Endodermal cell (in vitro differentiated cells): ENCODE measurements at regions not wholly inside any gene's neighbourhood (a gene's known extent, or its start where the extent isn't known, plus 50 kb on each side); places are given as distances from the start of the nearest gene placed in this dataset.

Experiments
- DNase-seq: peaks from one replicate; pipeline ENCODE4 v3.0.0-alpha.2; 2017
- H3K27ac ChIP-seq: 2 replicates; pipeline ENCODE4 v1.5.1; 2013; ENCODE audit warnings: mild to moderate bottlenecking, low read depth, low read length, moderate library complexity
- H3K27me3 ChIP-seq: 2 replicates; pipeline ENCODE4 v1.6.1; 2013; ENCODE audit warnings: mild to moderate bottlenecking, low read length, moderate library complexity; ENCODE audit not compliant: insufficient read depth, control insufficient read depth, poor library complexity, severe bottlenecking
- H3K36me3 ChIP-seq: 2 replicates; pipeline ENCODE4 v1.7.0; 2013; ENCODE audit warnings: mild to moderate bottlenecking, low read length, moderate library complexity; ENCODE audit not compliant: control insufficient read depth, insufficient read depth
- H3K4me1 ChIP-seq: one replicate; pipeline ENCODE4 v1.7.0; 2013; ENCODE audit warnings: low read length; ENCODE audit not compliant: control insufficient read depth, insufficient read depth
- H3K4me3 ChIP-seq: 2 replicates; pipeline ENCODE4 v1.5.1; 2013; ENCODE audit warnings: mild to moderate bottlenecking, low read length, moderate library complexity
- H3K9ac ChIP-seq: 2 replicates; pipeline ENCODE4 v1.6.1; 2013; ENCODE audit warnings: mild to moderate bottlenecking, low read length, moderate library complexity; ENCODE audit not compliant: poor library complexity, severe bottlenecking; ENCODE audit errors: extremely low read depth
- H3K9me3 ChIP-seq: 2 replicates; pipeline ENCODE4 v1.6.1; 2013; ENCODE audit warnings: mild to moderate bottlenecking, low read length, moderate library complexity; ENCODE audit not compliant: control insufficient read depth
- H3K27ac Mint-ChIP-seq: 2 replicates; pipeline ENCODE4 v1.8.0; 2020; ENCODE audit warnings: mixed read lengths
- H3K27me3 Mint-ChIP-seq: 2 replicates; pipeline ENCODE4 v1.8.0; 2021; ENCODE audit warnings: mild to moderate bottlenecking, mixed read lengths; ENCODE audit not compliant: insufficient read depth
- H3K36me3 Mint-ChIP-seq: 2 replicates; pipeline ENCODE4 v1.8.0; 2020; ENCODE audit warnings: low read depth, mixed read lengths
- H3K4me1 Mint-ChIP-seq: 2 replicates; pipeline ENCODE4 v1.8.0; 2020; ENCODE audit warnings: mixed read lengths
- H3K4me3 Mint-ChIP-seq: 2 replicates; pipeline ENCODE4 v1.8.0; 2020; ENCODE audit warnings: mild to moderate bottlenecking, moderate library complexity, mixed read lengths
- H3K9me3 Mint-ChIP-seq: 2 replicates; pipeline ENCODE4 v1.8.0; 2020; ENCODE audit warnings: mild to moderate bottlenecking, mixed read lengths
- CTCF ChIP-seq: fragments of 200-600 bp; sonication (generic); conservative IDR thresholded peaks from 2 replicates; pipeline ENCODE4 v1.5.0; 2021; ENCODE audit warnings: antibody characterized with exemption, mild to moderate bottlenecking
- WGBS, 2 experiments: methylation state at CpG; one replicate each; pipeline versions ENCODE4 v1.1.5 to v1.1.7; 2013; ENCODE audit warnings: missing lambda C conversion rate in 2 of 2, mixed read lengths in 1 of 2; ENCODE audit not compliant: insufficient coverage in 1 of 2, insufficient read length in 1 of 2; 5-methylcytosine and 5-hydroxymethylcytosine counted together

DNA sequence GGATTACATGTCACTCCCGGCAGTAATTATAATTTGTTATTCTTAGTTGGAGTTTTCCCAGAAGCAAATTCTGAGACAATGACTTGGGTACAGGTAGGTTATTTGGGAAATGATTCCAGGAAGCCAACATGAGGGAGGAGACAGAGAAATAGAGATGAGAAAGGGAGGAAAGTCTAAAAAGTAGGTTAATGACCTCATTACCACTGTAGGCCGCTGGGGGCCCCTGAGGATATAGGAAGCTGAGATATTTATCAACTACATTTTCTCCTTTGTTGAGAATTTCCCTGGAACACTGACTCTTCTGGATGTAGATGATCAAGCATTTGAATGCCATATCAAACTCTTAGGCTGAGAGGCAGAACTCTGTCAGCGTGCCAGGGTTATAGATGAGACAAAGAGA is 284.3 kb downstream of the ICOS start:
- no peak for DNase-seq
- Histone ChIP-seq H3K4me3 (no peak overlapping the region), H3K27ac (no peak overlapping the region), H3K9ac (no peak overlapping the region), H3K27me3 (no peaks in the 10 kb centered on the region), H3K9me3 (peaks cover 28% of the 10 kb centered on the region), H3K36me3 (no peaks in the 10 kb centered on the region), H3K4me1 (peaks cover 13% of the 10 kb centered on the region)
- Mint-ChIP-seq H3K27ac (no peak overlapping the region), H3K27me3 (peaks cover 1% of the 10 kb centered on the region), H3K9me3 (peaks cover 23% of the 10 kb centered on the region), H3K4me3 (no peak overlapping the region), H3K4me1 (peaks cover 25% of the 10 kb centered on the region), H3K36me3 (no peaks in the 10 kb centered on the region)
- no peak for TF ChIP-seq CTCF
- 93 to 100% methylated on average over 1 to 3 of the region's 3 CpGs for WGBS, 2 experiments

- no peak overlapping the region for H3K27ac ChIP-seq
- H3K27ac Mint-ChIP-seq, result no peak overlapping the region
- H3K4me1 ChIP-seq, result peaks cover 23% of the 10 kb centered on the region
- peaks cover 8% of the 10 kb centered on the region for H3K9me3 Mint-ChIP-seq
- H3K4me3 ChIP-seq, result no peak overlapping the region
- no peaks in the 10 kb centered on the region for H3K36me3 Mint-ChIP-seq
- peaks cover 13% of the 10 kb centered on the region for H3K9me3 ChIP-seq
- H3K9ac ChIP-seq, result no peak overlapping the region
- 93 to 97% methylated on average over 4 to 6 of the region's 6 CpGs for WGBS, 2 experiments
- H3K36me3 ChIP-seq, result no peaks in the 10 kb centered on the region
- H3K4me1 Mint-ChIP-seq, result peaks cover 41% of the 10 kb centered on the region
- DNase-seq, result no peak
- H3K27me3 ChIP-seq, result no peaks in the 10 kb centered on the region
- H3K4me3 Mint-ChIP-seq, result no peak overlapping the region
- no peak for TF ChIP-seq CTCF
- H3K27me3 Mint-ChIP-seq, result peaks cover 11% of the 10 kb centered on the region
Measured at GRCh38 chr2:204223046-204223445, 286.5 kb downstream of the ICOS start.

- no peak overlapping the region for H3K27ac Mint-ChIP-seq
- peaks cover 23% of the 10 kb centered on the region for H3K4me1 ChIP-seq
Measured at GRCh38 chr2:204223544-204223943, 287.0 kb downstream of the ICOS start.

More at GRCh38 chr2:204223544-204223943, 287.0 kb downstream of the ICOS start:
- no peak for DNase-seq
- Mint-ChIP-seq H3K4me1 (peaks cover 46% of the 10 kb centered on the region), H3K4me3 (no peak overlapping the region), H3K9me3 (peaks cover 5% of the 10 kb centered on the region), H3K36me3 (no peaks in the 10 kb centered on the region), H3K27me3 (peaks cover 11% of the 10 kb centered on the region)
- Histone ChIP-seq H3K9me3 (peaks cover 10% of the 10 kb centered on the region), H3K27ac (no peak overlapping the region), H3K27me3 (no peaks in the 10 kb centered on the region), H3K36me3 (no peaks in the 10 kb centered on the region), H3K9ac (no peak overlapping the region), H3K4me3 (no peak overlapping the region)
- WGBS, 2 experiments, result 94 to 95% methylated on average over 6 to 9 of the region's 9 CpGs
- TF ChIP-seq CTCF, result no peak
